GM23338 (cell line): ENCODE measurements at regions not wholly inside any gene's neighbourhood (a gene's known extent, or its start where the extent isn't known, plus 50 kb on each side); places are given as distances from the start of the nearest gene placed in this dataset.

Experiments
- CREB1 ChIP-seq: fragments of 250-450 bp; sonication (Bioruptor Pico); IDR thresholded peaks from 2 replicates; pipeline ENCODE4 v1.5.0; 2020; ENCODE audit warnings: low read depth, mild to moderate bottlenecking, moderate library complexity
- CTCF ChIP-seq, 2 experiments: fragments of 200-600 bp in 1 of 2; sonication (generic) in 1 of 2; conservative IDR thresholded peaks; 2 replicates each; pipeline versions ENCODE4 v1.5.1 to v1.6.1; 2016 to 2017; ENCODE audit warnings: antibody characterized with exemption in 2 of 2, low read depth in 2 of 2, mild to moderate bottlenecking in 2 of 2, moderate library complexity in 1 of 2
- EZH2 ChIP-seq: fragments of 200-600 bp; sonication (generic); IDR thresholded peaks from one replicate; pipeline ENCODE4 v1.8.0; 2017; ENCODE audit warnings: antibody characterized with exemption, mild to moderate bottlenecking, low read depth; ENCODE audit not compliant: unreplicated experiment
- EZH2phosphoT487 ChIP-seq: fragments of 200-600 bp; sonication (generic); IDR thresholded peaks from one replicate; pipeline ENCODE4 v1.8.1; 2018; ENCODE audit warnings: antibody characterized with exemption; ENCODE audit not compliant: unreplicated experiment
- JUNB ChIP-seq: IDR thresholded peaks from one replicate; pipeline ENCODE4 v1.6.1; 2016; ENCODE audit warnings: antibody characterized with exemption; ENCODE audit not compliant: unreplicated experiment
- POLR2AphosphoS5 ChIP-seq: IDR thresholded peaks from 2 replicates; pipeline ENCODE4 v1.6.1; 2016; ENCODE audit warnings: antibody characterized with exemption, low read depth
- REST ChIP-seq: IDR thresholded peaks from one replicate; pipeline ENCODE4 v1.6.1; 2018; ENCODE audit warnings: antibody characterized with exemption; ENCODE audit not compliant: unreplicated experiment
- ZNF114 ChIP-seq: fragments of 250-450 bp; sonication (Bioruptor Pico); IDR thresholded peaks from 2 replicates; pipeline ENCODE4 v1.5.0; 2020; ENCODE audit warnings: mild to moderate bottlenecking, moderate library complexity

- no peak for TF ChIP-seq REST
- TF ChIP-seq CTCF (conservative IDR thresholded peaks at IDR 0.05; ENCODE audit: low read depth in 2 of 2), result no peak
- TF ChIP-seq EZH2, result no peak
- TF ChIP-seq ZNF114 (CRISPR knock-in tag), result no peak
- no peak for TF ChIP-seq CREB1
- no peak for TF ChIP-seq JUNB
- TF ChIP-seq POLR2AphosphoS5, result no peak
- TF ChIP-seq EZH2phosphoT487, result no peak
These were observed 101.7 kb downstream of the HOXA1 start for GRCh38 chr7:26993816-26994810.
